ENCODE measurements at regions not wholly inside any gene's neighbourhood (a gene's known extent, or its start where the extent isn't known, plus 50 kb on each side); places are given as distances from the start of the nearest gene placed in this dataset.

GRCh38 chr17:77875881-77876509 is 82.5 kb upstream of the TNRC6C start:
- no peak for TF ChIP-seq ELF1 (CRISPR knock-in tag; IDR thresholded peaks at IDR 0.05)
- no peak for TF ChIP-seq ZNF12 (CRISPR knock-in tag; IDR thresholded peaks at IDR 0.05)
- TF ChIP-seq EEA1 (CRISPR knock-in tag; IDR thresholded peaks at IDR 0.05; ENCODE audit: borderline replicate concordance), result no peak

Measured in HepG2 (cell line).